Thoracic aorta (tissue), 2 donors: ENCODE measurements at regions not wholly inside any gene's neighbourhood (a gene's known extent, or its start where the extent isn't known, plus 50 kb on each side); places are given as distances from the start of the nearest gene placed in this dataset.

ENCODE experiments used
- ATAC-seq: fragments of 150-250 bp; one replicate; pipeline ENCODE4 v1.8.0; 2017; ENCODE audit warnings: low read depth; ENCODE audit not compliant: insufficient number of reproducible peaks, low FRiP score
- DNase-seq: peaks from one replicate; pipeline ENCODE4 v3.0.0-alpha.2; 2020; ENCODE audit warnings: low spot score
- H3K27ac ChIP-seq, 2 donors: fragments of 200-600 bp; sonication (generic); 1 replicate in 1 of 2; 2 replicates in 1 of 2; pipeline ENCODE4 v1.5.1; 2016; ENCODE audit warnings: mild to moderate bottlenecking in 2 of 2, moderate library complexity in 2 of 2
- H3K27me3 ChIP-seq: fragments of 200-600 bp; sonication (generic); replicated peaks from 2 replicates; pipeline ENCODE4 v1.6.0; 2016; ENCODE audit warnings: mild to moderate bottlenecking; ENCODE audit not compliant: insufficient read depth
- H3K36me3 ChIP-seq: fragments of 200-600 bp; sonication (generic); one replicate; pipeline ENCODE4 v1.5.1; 2016
- H3K4me1 ChIP-seq, 2 donors: fragments of 200-600 bp; sonication (generic); 1 replicate in 1 of 2; 2 replicates in 1 of 2; pipeline versions ENCODE4 v1.5.1 to v1.6.0; 2016; ENCODE audit warnings: low read depth in 2 of 2, mild to moderate bottlenecking in 1 of 2; ENCODE audit not compliant: control insufficient read depth in 1 of 2
- H3K4me3 ChIP-seq: fragments of 200-600 bp; sonication (generic); 2 replicates; pipeline ENCODE4 v1.5.1; 2016; ENCODE audit warnings: mild to moderate bottlenecking
- H3K9me3 ChIP-seq: fragments of 200-600 bp; sonication (generic); 2 replicates; pipeline ENCODE4 v1.5.1; 2016
- TF ChIP-seq, protein P1 (sequence below): fragments of 200-600 bp; sonication (generic); IDR thresholded peaks from one replicate; pipeline ENCODE4 v1.5.1; 2019; ENCODE audit warnings: antibody characterized with exemption

DNA sequence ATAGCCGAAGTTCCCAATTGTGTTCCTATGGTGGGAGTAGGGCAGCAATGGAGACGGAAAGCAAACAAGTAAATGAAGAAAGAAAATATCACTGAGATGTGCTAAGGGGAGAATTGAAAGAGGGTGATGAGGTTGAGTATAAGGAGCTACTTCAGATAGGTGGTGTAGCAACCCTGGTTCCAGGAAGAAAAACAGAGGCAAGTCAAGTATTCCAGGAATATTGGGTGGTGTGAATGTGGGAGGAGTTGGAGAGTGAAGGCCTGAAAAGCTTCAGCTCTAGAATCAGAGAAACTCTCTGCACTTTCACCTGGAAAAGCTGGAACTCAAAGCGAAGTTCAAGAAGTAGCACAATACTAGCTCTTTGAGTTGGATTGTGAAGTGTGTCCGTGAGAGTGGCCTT, 342.1 kb downstream of the TLE4 start:
- no peaks in the 10 kb centered on the region for H3K27me3 ChIP-seq
- H3K36me3 ChIP-seq: no peaks in the 10 kb centered on the region
- ATAC-seq (no peak), DNase-seq (no peak)
- H3K9me3 ChIP-seq: no peaks in the 10 kb centered on the region
- H3K27ac ChIP-seq: no peak overlapping the region
- H3K4me3 ChIP-seq: no peak overlapping the region
- no peaks in the 10 kb centered on the region for H3K4me1 ChIP-seq
- TF ChIP-seq, protein P1, sequence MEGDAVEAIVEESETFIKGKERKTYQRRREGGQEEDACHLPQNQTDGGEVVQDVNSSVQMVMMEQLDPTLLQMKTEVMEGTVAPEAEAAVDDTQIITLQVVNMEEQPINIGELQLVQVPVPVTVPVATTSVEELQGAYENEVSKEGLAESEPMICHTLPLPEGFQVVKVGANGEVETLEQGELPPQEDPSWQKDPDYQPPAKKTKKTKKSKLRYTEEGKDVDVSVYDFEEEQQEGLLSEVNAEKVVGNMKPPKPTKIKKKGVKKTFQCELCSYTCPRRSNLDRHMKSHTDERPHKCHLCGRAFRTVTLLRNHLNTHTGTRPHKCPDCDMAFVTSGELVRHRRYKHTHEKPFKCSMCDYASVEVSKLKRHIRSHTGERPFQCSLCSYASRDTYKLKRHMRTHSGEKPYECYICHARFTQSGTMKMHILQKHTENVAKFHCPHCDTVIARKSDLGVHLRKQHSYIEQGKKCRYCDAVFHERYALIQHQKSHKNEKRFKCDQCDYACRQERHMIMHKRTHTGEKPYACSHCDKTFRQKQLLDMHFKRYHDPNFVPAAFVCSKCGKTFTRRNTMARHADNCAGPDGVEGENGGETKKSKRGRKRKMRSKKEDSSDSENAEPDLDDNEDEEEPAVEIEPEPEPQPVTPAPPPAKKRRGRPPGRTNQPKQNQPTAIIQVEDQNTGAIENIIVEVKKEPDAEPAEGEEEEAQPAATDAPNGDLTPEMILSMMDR: no peak

- Histone ChIP-seq H3K4me3 (no peak overlapping the region), H3K27me3 (no peaks in the 10 kb centered on the region), H3K27ac (no peak overlapping the region), H3K36me3 (no peaks in the 10 kb centered on the region), H3K4me1 (no peaks in the 10 kb centered on the region), H3K9me3 (no peaks in the 10 kb centered on the region)
- TF ChIP-seq, protein P1: no peak
- DNase-seq (no peak), ATAC-seq (no peak)
Measured at GRCh38 chr9:79912318-79913070, 340.7 kb downstream of the TLE4 start.

DNA sequence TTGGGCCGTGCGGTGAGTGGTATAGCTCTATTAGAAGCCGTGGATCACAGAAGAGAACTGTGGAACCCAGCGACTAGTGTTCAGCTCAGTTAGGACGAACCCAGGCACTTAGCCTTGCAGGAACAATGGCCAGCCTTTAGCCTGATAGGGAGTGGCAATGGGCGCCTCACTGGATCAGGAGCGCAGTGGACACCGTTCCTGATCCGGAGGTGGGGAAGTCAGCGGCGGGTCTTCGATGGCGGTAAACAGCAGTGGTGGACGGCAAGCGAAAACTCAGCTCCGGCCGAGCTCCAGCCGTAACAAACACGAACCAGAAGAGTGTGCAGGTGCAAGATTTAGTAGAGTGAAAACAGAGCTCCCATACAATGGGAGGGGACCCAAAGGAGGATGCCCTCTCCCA, 340.0 kb downstream of the TLE4 start:
- no peak overlapping the region for H3K27ac ChIP-seq
- no peaks in the 10 kb centered on the region for H3K4me1 ChIP-seq
- no peaks in the 10 kb centered on the region for H3K27me3 ChIP-seq
- no peaks in the 10 kb centered on the region for H3K9me3 ChIP-seq
- ATAC-seq: no peak
- no peak for DNase-seq
- H3K36me3 ChIP-seq: no peaks in the 10 kb centered on the region
- no peak overlapping the region for H3K4me3 ChIP-seq
- TF ChIP-seq, protein P1: no peak

DNA sequence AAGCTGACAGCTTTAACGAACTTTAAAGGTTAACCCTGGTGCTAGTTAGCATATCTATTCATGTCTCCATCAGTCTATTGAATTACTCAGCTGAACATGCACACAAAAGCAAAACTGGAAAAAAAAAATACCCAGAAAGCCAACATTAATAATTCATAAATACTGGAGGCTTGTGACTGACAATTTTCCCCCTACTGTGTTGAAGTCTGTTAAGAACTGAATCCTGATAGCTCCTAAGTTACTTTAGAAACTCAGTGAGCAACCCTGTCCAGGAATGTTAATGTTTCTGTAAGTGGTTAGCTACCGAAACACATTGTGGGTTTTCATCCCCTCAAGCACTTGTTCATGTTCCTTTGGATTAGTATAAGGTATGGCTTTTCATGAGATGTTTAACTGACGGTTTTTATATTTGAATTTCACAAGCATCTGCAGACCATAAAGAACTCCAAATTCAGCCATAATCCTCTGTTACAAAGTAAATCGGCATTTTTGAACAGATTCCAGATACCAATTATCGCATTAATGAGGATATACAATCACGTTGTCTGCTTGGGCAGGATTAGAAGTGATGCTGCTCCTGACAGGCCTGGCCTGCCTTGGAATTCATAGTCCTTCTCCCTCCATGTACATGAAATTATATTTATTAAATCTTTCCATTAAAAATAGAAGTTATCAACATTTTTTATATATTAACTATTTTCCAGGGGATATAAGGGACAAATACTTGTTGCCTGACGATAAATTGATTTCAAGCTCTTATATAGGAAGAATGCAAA, 331.2 kb downstream of the TLE4 start:
- no peaks in the 10 kb centered on the region for H3K9me3 ChIP-seq
- no peaks in the 10 kb centered on the region for H3K27me3 ChIP-seq
- no peak for DNase-seq
- ATAC-seq: no peak
- no peak overlapping the region for H3K4me3 ChIP-seq
- no peak overlapping the region for H3K27ac ChIP-seq
- H3K36me3 ChIP-seq: no peaks in the 10 kb centered on the region
- TF ChIP-seq, protein P1: no peak
- no peaks in the 10 kb centered on the region for H3K4me1 ChIP-seq

DNA sequence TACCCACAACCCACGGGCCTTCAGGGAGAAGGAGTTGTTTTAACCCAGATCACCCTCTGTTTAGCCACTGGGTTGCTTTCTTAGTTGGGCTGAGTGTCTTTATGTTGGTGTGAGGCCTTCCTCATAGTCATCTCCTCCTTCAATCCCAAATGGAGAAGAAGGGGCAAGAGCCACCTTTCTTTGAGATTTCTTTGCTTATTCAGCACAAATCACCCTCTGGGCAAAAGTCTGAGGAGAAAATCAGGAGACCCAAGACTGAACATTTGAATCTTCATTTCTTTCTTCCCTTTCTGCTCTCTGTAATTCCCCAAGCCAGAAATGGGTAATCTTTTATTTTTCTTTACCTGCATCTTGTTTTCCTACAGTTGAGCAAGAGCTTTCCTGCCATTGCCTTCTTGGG, 329.0 kb downstream of the TLE4 start:
- ATAC-seq (no peak), DNase-seq (no peak)
- Histone ChIP-seq H3K4me3 (no peak overlapping the region), H3K9me3 (no peaks in the 10 kb centered on the region), H3K36me3 (no peaks in the 10 kb centered on the region), H3K27ac (no peak overlapping the region), H3K4me1 (no peaks in the 10 kb centered on the region), H3K27me3 (no peaks in the 10 kb centered on the region)
- TF ChIP-seq, protein P1: no peak
